ENCODE measurements at regions not wholly inside any gene's neighbourhood (a gene's known extent, or its start where the extent isn't known, plus 50 kb on each side); places are given as distances from the start of the nearest gene placed in this dataset.

DNA sequence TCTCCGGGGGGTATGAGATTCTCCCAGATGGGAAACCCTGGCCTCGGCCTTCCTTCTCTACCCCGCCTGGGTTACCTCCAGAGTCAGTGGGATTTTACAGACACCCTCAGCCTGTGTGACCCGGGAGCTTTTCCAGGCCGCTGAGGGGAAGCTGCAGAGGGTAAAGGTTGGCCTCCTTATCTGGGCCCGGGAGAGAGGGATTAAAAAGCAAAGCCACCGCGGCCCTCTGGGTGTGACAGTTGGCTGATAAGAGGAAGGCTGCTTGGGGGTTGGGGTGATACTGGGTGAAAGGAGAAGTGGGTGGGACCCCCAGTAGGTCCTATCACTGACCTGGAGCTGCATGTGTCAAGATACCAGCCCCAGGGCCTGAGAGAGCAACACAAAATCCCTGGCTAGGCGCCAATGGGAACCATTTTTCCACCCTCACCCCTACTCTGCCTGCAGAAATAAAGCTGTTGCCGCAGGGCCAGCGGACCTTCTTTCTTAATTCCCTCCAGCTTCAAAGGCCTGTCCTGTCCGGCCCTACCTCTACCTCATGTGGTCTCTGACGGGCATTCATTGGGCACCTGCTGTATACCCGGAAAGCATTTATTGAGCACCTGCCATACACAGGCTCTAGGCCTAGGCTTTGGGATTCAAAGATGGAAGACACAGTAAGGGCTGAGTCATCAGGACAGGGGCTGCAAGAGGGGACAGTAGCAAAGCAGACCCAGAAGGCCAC lies 77.6 kb upstream of the GSE1 start (continued):
- TF ChIP-seq, protein P1, sequence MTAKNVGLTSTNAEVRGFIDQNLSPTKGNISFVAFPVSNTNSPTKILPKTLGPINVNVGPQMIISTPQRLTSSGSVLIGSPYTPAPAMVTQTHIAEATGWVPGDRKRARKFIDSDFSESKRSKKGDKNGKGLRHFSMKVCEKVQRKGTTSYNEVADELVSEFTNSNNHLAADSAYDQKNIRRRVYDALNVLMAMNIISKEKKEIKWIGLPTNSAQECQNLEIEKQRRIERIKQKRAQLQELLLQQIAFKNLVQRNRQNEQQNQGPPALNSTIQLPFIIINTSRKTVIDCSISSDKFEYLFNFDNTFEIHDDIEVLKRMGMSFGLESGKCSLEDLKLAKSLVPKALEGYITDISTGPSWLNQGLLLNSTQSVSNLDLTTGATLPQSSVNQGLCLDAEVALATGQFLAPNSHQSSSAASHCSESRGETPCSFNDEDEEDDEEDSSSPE (CRISPR knock-in tag; IDR thresholded peaks at IDR 0.05) = peak; percentile 64
- TF ChIP-seq ZNF549 (CRISPR knock-in tag; IDR thresholded peaks at IDR 0.05) (no peak), CREB1 (IDR thresholded peaks at IDR 0.05) (no peak), CREB1 (CRISPR knock-in tag; IDR thresholded peaks at IDR 0.05) (no peak; the same call in 1 of the 2 replicates), BRD4 (CRISPR knock-in tag; IDR thresholded peaks at IDR 0.05) (no peak), REXO4 (CRISPR knock-in tag; IDR thresholded peaks at IDR 0.05; ENCODE audit: borderline replicate concordance) (no peak), SRY (CRISPR knock-in tag; IDR thresholded peaks at IDR 0.05) (peak; percentile 26; the same call in 1 of the 2 replicates), SP1 (IDR thresholded peaks at IDR 0.05) (no peak), SP1 (CRISPR knock-in tag; IDR thresholded peaks at IDR 0.05) (peak; percentile 71), ZNF781 (CRISPR knock-in tag; IDR thresholded peaks at IDR 0.05; ENCODE audit: borderline replicate concordance, not compliant biosample characterization) (peak; percentile 87), ZNF232 (CRISPR knock-in tag; IDR thresholded peaks at IDR 0.05; ENCODE audit: borderline replicate concordance) (peak; percentile 50; the same call in 1 of the 2 replicates), ISL2 (CRISPR knock-in tag; IDR thresholded peaks at IDR 0.05) (peak; percentile 96), MZF1 (CRISPR knock-in tag; IDR thresholded peaks at IDR 0.05; ENCODE audit: borderline replicate concordance) (no peak), DPF2 (CRISPR knock-in tag; IDR thresholded peaks at IDR 0.05; ENCODE audit: borderline replicate concordance, low read depth) (peak; percentile 94), POLR2A (IDR thresholded peaks at IDR 0.05; ENCODE audit: insufficient read depth in 1 of 2, low read depth in 2 of 2, low read length in 2 of 2) (peak; percentile 13 to 61; a peak in 3 of 4 replicates), AKAP8 (CRISPR knock-in tag; IDR thresholded peaks at IDR 0.05) (0 out of 2 replicates have a peak, but pooled peaks have one; percentile 87), ZSCAN25 (CRISPR knock-in tag; IDR thresholded peaks at IDR 0.05) (peak; percentile 98), ISX (CRISPR knock-in tag; conservative IDR thresholded peaks at IDR 0.05) (no peak), SCMH1 (CRISPR knock-in tag; IDR thresholded peaks at IDR 0.05; ENCODE audit: borderline replicate concordance) (no peak), TARDBP (CRISPR knock-in tag; IDR thresholded peaks at IDR 0.05) (peak; percentile 98), ZNF782 (CRISPR knock-in tag; IDR thresholded peaks at IDR 0.05; ENCODE audit: borderline replicate concordance) (no peak; the same call in 1 of the 2 replicates), CENPT (CRISPR knock-in tag; IDR thresholded peaks at IDR 0.05; ENCODE audit: low read depth) (no peak), TRIM24 (CRISPR knock-in tag; IDR thresholded peaks at IDR 0.05) (0 out of 2 replicates have a peak, but pooled peaks have one; percentile 55)
- TF ChIP-seq, protein P2, sequence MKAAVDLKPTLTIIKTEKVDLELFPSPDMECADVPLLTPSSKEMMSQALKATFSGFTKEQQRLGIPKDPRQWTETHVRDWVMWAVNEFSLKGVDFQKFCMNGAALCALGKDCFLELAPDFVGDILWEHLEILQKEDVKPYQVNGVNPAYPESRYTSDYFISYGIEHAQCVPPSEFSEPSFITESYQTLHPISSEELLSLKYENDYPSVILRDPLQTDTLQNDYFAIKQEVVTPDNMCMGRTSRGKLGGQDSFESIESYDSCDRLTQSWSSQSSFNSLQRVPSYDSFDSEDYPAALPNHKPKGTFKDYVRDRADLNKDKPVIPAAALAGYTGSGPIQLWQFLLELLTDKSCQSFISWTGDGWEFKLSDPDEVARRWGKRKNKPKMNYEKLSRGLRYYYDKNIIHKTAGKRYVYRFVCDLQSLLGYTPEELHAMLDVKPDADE (CRISPR knock-in tag; IDR thresholded peaks at IDR 0.05) = no peak
- TF ChIP-seq, protein P3, sequence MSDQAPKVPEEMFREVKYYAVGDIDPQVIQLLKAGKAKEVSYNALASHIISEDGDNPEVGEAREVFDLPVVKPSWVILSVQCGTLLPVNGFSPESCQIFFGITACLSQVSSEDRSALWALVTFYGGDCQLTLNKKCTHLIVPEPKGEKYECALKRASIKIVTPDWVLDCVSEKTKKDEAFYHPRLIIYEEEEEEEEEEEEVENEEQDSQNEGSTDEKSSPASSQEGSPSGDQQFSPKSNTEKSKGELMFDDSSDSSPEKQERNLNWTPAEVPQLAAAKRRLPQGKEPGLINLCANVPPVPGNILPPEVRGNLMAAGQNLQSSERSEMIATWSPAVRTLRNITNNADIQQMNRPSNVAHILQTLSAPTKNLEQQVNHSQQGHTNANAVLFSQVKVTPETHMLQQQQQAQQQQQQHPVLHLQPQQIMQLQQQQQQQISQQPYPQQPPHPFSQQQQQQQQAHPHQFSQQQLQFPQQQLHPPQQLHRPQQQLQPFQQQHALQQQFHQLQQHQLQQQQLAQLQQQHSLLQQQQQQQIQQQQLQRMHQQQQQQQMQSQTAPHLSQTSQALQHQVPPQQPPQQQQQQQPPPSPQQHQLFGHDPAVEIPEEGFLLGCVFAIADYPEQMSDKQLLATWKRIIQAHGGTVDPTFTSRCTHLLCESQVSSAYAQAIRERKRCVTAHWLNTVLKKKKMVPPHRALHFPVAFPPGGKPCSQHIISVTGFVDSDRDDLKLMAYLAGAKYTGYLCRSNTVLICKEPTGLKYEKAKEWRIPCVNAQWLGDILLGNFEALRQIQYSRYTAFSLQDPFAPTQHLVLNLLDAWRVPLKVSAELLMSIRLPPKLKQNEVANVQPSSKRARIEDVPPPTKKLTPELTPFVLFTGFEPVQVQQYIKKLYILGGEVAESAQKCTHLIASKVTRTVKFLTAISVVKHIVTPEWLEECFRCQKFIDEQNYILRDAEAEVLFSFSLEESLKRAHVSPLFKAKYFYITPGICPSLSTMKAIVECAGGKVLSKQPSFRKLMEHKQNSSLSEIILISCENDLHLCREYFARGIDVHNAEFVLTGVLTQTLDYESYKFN (CRISPR knock-in tag; conservative IDR thresholded peaks at IDR 0.05) = peak; percentile 99
